ENCODE measurements at regions not wholly inside any gene's neighbourhood (a gene's known extent, or its start where the extent isn't known, plus 50 kb on each side); places are given as distances from the start of the nearest gene placed in this dataset.

GRCh38 chrX:69085151-69085550 is 80.1 kb downstream of the PJA1 start (continued):
- TF ChIP-seq ZBTB33 (IDR thresholded peaks at IDR 0.05; ENCODE audit: borderline replicate concordance, low read depth) (no peak), RXRA (IDR thresholded peaks at IDR 0.05; ENCODE audit: borderline replicate concordance, low read depth) (no peak), MEF2A (IDR thresholded peaks at IDR 0.05; ENCODE audit: borderline replicate concordance, low read depth) (no peak), MXI1 (IDR thresholded peaks at IDR 0.05; ENCODE audit: low read depth, low read length) (no peak)

- no peaks in the 10 kb centered on the region for H3K9me2 ChIP-seq
- WGBS (ENCODE audit: low lambda C conversion rate) = 27% methylated on average over 4 of the region's 4 CpGs
- no peak overlapping the region for H2AFZ ChIP-seq (ENCODE audit: low read depth)
- peaks cover 0 to 26% of the 10 kb centered on the region in 2 experiments; a peak in 1 of 4 replicates for H3K4me1 ChIP-seq (ENCODE audit: control insufficient read depth in 1 of 2, insufficient read depth in 2 of 2, low read depth in 1 of 2, low read length in 1 of 2)
- H3K9ac ChIP-seq = no peak overlapping the region
- no peaks in the 10 kb centered on the region for H4K20me1 ChIP-seq (ENCODE audit: insufficient read depth)
- no peak overlapping the region for H3K4me3 ChIP-seq (ENCODE audit: low read depth in 2 of 2, low read length in 1 of 2)
- no peaks in the 10 kb centered on the region for H3K9me3 ChIP-seq
- ChIA-PET POLR2A (no interaction called here), CTCF (interaction anchor here (1.1 to 5.0 kb wide), 3 partner anchors 10 to 256 kb away, joined by 3 to 36 read pairs (median 4); partner anchors contain the start of gene EFNB1)
- TF ChIP-seq NFIC (IDR thresholded peaks at IDR 0.05; ENCODE audit: borderline replicate concordance) (no peak), EZH2phosphoT487 (IDR thresholded peaks at IDR 0.05; ENCODE audit: borderline replicate concordance, low read depth) (no peak), CTCF (IDR thresholded peaks at IDR 0.05) (no peak), GATA2 (CRISPR knock-in tag; IDR thresholded peaks at IDR 0.05) (no peak), FOXM1 (IDR thresholded peaks at IDR 0.05; ENCODE audit: low read depth) (no peak), FOXJ3 (CRISPR knock-in tag; IDR thresholded peaks at IDR 0.05) (no peak), PBX3 (IDR thresholded peaks at IDR 0.05) (no peak), NRF1 (IDR thresholded peaks at IDR 0.05; ENCODE audit: low read depth, low read length) (no peak), RXRA (IDR thresholded peaks at IDR 0.05; ENCODE audit: borderline replicate concordance, low read depth) (no peak), RCOR1 (IDR thresholded peaks at IDR 0.05; ENCODE audit: low read length) (no peak), ELF1 (IDR thresholded peaks at IDR 0.05) (no peak), MEF2A (IDR thresholded peaks at IDR 0.05; ENCODE audit: borderline replicate concordance, low read depth) (no peak), CHD2 (IDR thresholded peaks at IDR 0.05; ENCODE audit: low read length, partially characterized antibody) (no peak), TEAD4 (IDR thresholded peaks at IDR 0.05; ENCODE audit: borderline replicate concordance, insufficient read depth) (no peak), ZBTB33 (IDR thresholded peaks at IDR 0.05; ENCODE audit: borderline replicate concordance, low read depth) (no peak), RFX5 (IDR thresholded peaks at IDR 0.05; ENCODE audit: low read length) (no peak)
- no peak overlapping the region for H3K27ac ChIP-seq (ENCODE audit: low read depth in 2 of 2, low read length in 1 of 2)
- no peaks in the 10 kb centered on the region for H3K79me2 ChIP-seq (ENCODE audit: insufficient read depth)
- H3K36me3 ChIP-seq (replicated peaks in 1 of 2; ENCODE audit: control insufficient read depth in 1 of 2, insufficient read depth in 2 of 2, low read length in 1 of 2) = no peaks in the 10 kb centered on the region
- peaks cover 16% of the 10 kb centered on the region; the same call in 1 of the 2 replicates for H3K27me3 ChIP-seq (ENCODE audit: insufficient read depth)
- no peaks in the 10 kb centered on the region for H3F3A ChIP-seq (replicated peaks; ENCODE audit: insufficient read depth)
- no peak for DNase-seq
- no peak overlapping the region for H3K4me2 ChIP-seq
These were observed 81.5 kb downstream of the PJA1 start for GRCh38 chrX:69083801-69084200.

All from SK-N-SH (cell line).